Adrenal gland (tissue), 9 donors: ENCODE measurements at regions not wholly inside any gene's neighbourhood (a gene's known extent, or its start where the extent isn't known, plus 50 kb on each side); places are given as distances from the start of the nearest gene placed in this dataset.

Experiments used
- DNase-seq, 7 donors: peaks; one replicate each; pipeline ENCODE4 v3.0.0-alpha.2; 2019 to 2020
- H3K27ac ChIP-seq, 5 donors: fragments of 200-600 bp; sonication (generic) in 4 of 5; 1 replicate in 3 of 5; 2 replicates in 2 of 5; pipeline versions ENCODE4 v1.5.1 to v1.8.0; 2016 to 2020; ENCODE audit warnings: mild to moderate bottlenecking in 1 of 5
- H3K27me3 ChIP-seq: fragments of 200-600 bp; 2 replicates; pipeline ENCODE4 v1.8.0; 2021
- H3K36me3 ChIP-seq, 2 donors: fragments of 200-600 bp; replicated peaks in 1 of 2; 1 replicate in 1 of 2; 2 replicates in 1 of 2; pipeline versions ENCODE4 v1.5.1 to v1.8.0; 2018 to 2022
- H3K4me1 ChIP-seq, 2 donors: fragments of 200-600 bp; replicated peaks in 1 of 2; 1 replicate in 1 of 2; 2 replicates in 1 of 2; pipeline versions ENCODE4 v1.5.1 to v1.8.0; 2018 to 2021
- H3K4me3 ChIP-seq, 4 donors: fragments of 200-600 bp; sonication (generic) in 3 of 4; one replicate each; pipeline ENCODE4 v1.5.1; 2016 to 2018
- H3K9me3 ChIP-seq, 3 donors: fragments of 200-600 bp; sonication (generic) in 1 of 3; replicated peaks in 1 of 3; 1 replicate in 2 of 3; 2 replicates in 1 of 3; pipeline versions ENCODE4 v1.5.1 to v1.8.0; 2016 to 2021
- CTCF ChIP-seq, 6 experiments: fragments of 450-650 bp in 4 of 6; fragments of 200-600 bp in 2 of 6; sonication (generic) in 1 of 6; IDR thresholded peaks; 1 replicate in 5 of 6; 2 replicates in 1 of 6; pipeline versions ENCODE4 v1.5.1 to v1.8.0; 2016 to 2021; ENCODE audit warnings: antibody characterized with exemption in 6 of 6, mild to moderate bottlenecking in 2 of 6, moderate library complexity in 1 of 6
- POLR2A ChIP-seq, 2 donors: fragments of 450-650 bp; IDR thresholded peaks; one replicate each; pipeline ENCODE4 v1.6.1; 2017; ENCODE audit warnings: antibody characterized with exemption in 2 of 2, mild to moderate bottlenecking in 2 of 2, moderate library complexity in 1 of 2
- WGBS, 4 donors: extraction: QIAGEN DNeasy Blood & Tissue Kit in 2 of 4; methylation state at CpG; one replicate each; pipeline versions ENCODE4 v1.1.5 to v1.1.7; 2013 to 2017; 5-methylcytosine and 5-hydroxymethylcytosine counted together
- intact Hi-C, 2 donors: fragments of 100-400 bp; cut with DNase I; formaldehyde crosslinking; loops; one replicate each; pipeline versions ENCODE4 v1.14.1 to v1.15.0; 2022 to 2023
- donor health status: healthy with polysubstance abuse.
- donor health status: Bipolar disorder and iron deficiency.
- donor health status: DM: yes; HTN: yes; CAD: no.
- donor health status: DM: no; HTN: no; CAD: no.
- donor health status: DM: no; HTN: no; CAD: no.

- TF ChIP-seq CTCF (IDR thresholded peaks at IDR 0.05) = no peak
- TF ChIP-seq POLR2A (IDR thresholded peaks at IDR 0.05) = no peak
- Histone ChIP-seq H3K4me3 (no peak overlapping the region), H3K9me3 (no peaks in the 10 kb centered on the region), H3K27ac (no peak overlapping the region), H3K27me3 (no peaks in the 10 kb centered on the region), H3K36me3 (no peaks in the 10 kb centered on the region), H3K4me1 (no peaks in the 10 kb centered on the region)
- WGBS, 4 donors = 68 to 82% (median 74%) methylated on average over 3 of the region's 3 CpGs
- intact Hi-C loops = no loop called here
- DNase-seq = no peak
These were observed 176.5 kb downstream of the SOX2 start for GRCh38 chr3:181888234-181888633.

DNA sequence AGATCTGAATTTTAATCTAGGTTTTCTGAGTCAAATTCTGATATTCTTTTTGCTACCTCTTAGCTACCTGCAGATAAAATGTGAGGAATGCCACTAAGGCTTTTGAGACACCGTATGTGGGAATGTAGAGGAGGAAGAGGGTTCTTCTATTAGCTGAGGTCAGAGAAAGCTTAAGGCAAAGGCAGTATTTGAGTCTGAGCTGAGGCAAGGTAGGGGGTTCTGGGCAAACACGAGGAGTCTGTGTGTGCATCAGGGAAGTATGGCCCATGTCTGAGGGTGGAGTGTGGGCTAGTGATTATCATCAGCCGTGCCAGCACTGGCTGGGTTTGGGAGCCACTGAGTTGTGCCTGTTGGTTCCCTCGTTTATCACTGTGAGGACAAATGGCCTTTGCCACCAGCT lies 181.1 kb downstream of the SOX2 start:
- intact Hi-C loops = no loop called here
- 60 to 67% (median 61%) methylated on average over 4 of the region's 4 CpGs for WGBS, 4 donors

GRCh38 chr3:181896605-181897004 lies 184.9 kb downstream of the SOX2 start:
- Histone ChIP-seq H3K4me3 (no peak overlapping the region), H3K27ac (no peak overlapping the region), H3K36me3 (no peaks in the 10 kb centered on the region), H3K27me3 (no peaks in the 10 kb centered on the region), H3K9me3 (no peaks in the 10 kb centered on the region), H3K4me1 (no peaks in the 10 kb centered on the region)
- no peak for DNase-seq
- TF ChIP-seq POLR2A (IDR thresholded peaks at IDR 0.05) = no peak
- TF ChIP-seq CTCF (IDR thresholded peaks at IDR 0.05) = no peak
- WGBS, 4 donors = 77 to 90% (median 82%) methylated on average over 2 of the region's 2 CpGs
- intact Hi-C loops = no loop called here

More for the DNA sequence above, 181.1 kb downstream of the SOX2 start:
- DNase-seq = no peak
- no peak for TF ChIP-seq CTCF (IDR thresholded peaks at IDR 0.05)
- TF ChIP-seq POLR2A (IDR thresholded peaks at IDR 0.05) = no peak
- Histone ChIP-seq H3K36me3 (no peaks in the 10 kb centered on the region), H3K27ac (no peak overlapping the region), H3K4me3 (no peak overlapping the region), H3K27me3 (no peaks in the 10 kb centered on the region), H3K9me3 (no peaks in the 10 kb centered on the region), H3K4me1 (no peaks in the 10 kb centered on the region)

DNA sequence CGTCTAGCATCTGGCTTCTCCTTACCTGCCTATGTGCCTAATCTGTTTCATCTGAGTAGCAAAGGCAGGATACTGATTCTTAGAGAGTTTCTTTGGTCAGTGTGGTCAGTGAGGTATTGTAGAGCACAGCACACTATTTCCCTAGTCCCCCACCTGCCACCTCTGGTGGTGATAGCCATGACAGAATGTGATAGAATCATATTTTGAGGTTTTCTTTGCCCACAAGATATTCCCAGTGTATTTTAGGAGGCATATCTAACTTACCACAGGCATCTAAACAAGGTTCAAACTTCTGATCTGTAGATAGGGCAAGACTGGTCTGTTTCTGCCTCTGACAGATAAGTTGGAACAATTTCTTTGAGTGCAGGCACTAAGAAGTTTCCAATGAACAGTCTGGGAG lies 188.0 kb downstream of the SOX2 start:
- Histone ChIP-seq H3K4me1 (no peaks in the 10 kb centered on the region), H3K27me3 (no peaks in the 10 kb centered on the region), H3K9me3 (no peaks in the 10 kb centered on the region), H3K27ac (no peak overlapping the region), H3K4me3 (no peak overlapping the region), H3K36me3 (no peaks in the 10 kb centered on the region)
- 63 to 89% (median 71%) methylated on average over 1 of the region's 1 CpG for WGBS, 4 donors
- TF ChIP-seq POLR2A (IDR thresholded peaks at IDR 0.05) (no peak), CTCF (IDR thresholded peaks at IDR 0.05) (no peak)
- no peak for DNase-seq
- intact Hi-C loops = no loop called here
